ENCODE measurements at regions not wholly inside any gene's neighbourhood (a gene's known extent, or its start where the extent isn't known, plus 50 kb on each side); places are given as distances from the start of the nearest gene placed in this dataset.
A peak's percentile ranks its signal among the peaks of the same experiment; 100 is the strongest.

DNA sequence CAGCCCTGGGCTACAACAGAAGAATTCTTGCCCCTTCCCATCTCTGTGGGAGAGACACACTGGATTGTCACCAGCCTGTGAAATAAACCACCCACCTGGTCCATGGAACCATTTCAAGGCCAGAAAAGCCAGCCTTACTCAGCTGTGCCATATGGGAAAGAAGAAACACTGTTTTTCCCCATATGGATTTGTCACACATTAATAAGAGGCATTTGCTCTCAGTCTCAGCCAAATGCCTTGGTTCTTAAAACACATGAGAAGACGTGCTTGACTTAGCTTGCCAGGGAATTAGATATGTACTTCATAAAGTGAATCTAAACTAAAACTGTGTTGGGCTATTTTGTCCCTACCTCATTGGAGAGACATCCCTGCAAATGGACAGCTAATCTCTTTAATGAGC lies 308.6 kb upstream of the TNP1 start:
- Histone ChIP-seq H4K20me1 (ENCODE audit: insufficient read depth, low read length) (no peaks in the 10 kb centered on the region), H3K4me3 (ENCODE audit: insufficient read depth, low read depth, low read length) (no peak overlapping the region), H3K27me3 (ENCODE audit: insufficient read depth, low read length) (no peaks in the 10 kb centered on the region), H3K9me3 (ENCODE audit: insufficient read depth, low read depth, low read length) (no peaks in the 10 kb centered on the region), H3K4me2 (ENCODE audit: low read length) (no peak overlapping the region), H2AFZ (ENCODE audit: low read depth, low read length) (no peak overlapping the region), H3K27ac (ENCODE audit: low read depth, low read length) (no peak overlapping the region), H3K36me3 (ENCODE audit: insufficient read depth, low read length) (no peaks in the 10 kb centered on the region), H3K9ac (ENCODE audit: low read length) (no peak overlapping the region), H3K79me2 (ENCODE audit: insufficient read depth, low read length) (no peaks in the 10 kb centered on the region), H3K4me1 (ENCODE audit: insufficient read depth, low read length) (no peaks in the 10 kb centered on the region)
- H3K27ac Mint-ChIP-seq (ENCODE audit: unreplicated experiment), result no peak overlapping the region
- DNase-seq (ENCODE audit: low read depth) (no peak), FAIRE-seq (no peak)
- no peak overlapping the region for H3K4me3 Mint-ChIP-seq (ENCODE audit: unreplicated experiment)
- H3K9me3 Mint-ChIP-seq (ENCODE audit: unreplicated experiment), result peaks cover 8% of the 10 kb centered on the region
- H3K36me3 Mint-ChIP-seq (ENCODE audit: low read depth, unreplicated experiment), result peaks cover 2% of the 10 kb centered on the region
- no peak for TF ChIP-seq EZH2 (IDR thresholded peaks at IDR 0.05; ENCODE audit: insufficient read depth, low read length)
- TF ChIP-seq, protein P1, sequence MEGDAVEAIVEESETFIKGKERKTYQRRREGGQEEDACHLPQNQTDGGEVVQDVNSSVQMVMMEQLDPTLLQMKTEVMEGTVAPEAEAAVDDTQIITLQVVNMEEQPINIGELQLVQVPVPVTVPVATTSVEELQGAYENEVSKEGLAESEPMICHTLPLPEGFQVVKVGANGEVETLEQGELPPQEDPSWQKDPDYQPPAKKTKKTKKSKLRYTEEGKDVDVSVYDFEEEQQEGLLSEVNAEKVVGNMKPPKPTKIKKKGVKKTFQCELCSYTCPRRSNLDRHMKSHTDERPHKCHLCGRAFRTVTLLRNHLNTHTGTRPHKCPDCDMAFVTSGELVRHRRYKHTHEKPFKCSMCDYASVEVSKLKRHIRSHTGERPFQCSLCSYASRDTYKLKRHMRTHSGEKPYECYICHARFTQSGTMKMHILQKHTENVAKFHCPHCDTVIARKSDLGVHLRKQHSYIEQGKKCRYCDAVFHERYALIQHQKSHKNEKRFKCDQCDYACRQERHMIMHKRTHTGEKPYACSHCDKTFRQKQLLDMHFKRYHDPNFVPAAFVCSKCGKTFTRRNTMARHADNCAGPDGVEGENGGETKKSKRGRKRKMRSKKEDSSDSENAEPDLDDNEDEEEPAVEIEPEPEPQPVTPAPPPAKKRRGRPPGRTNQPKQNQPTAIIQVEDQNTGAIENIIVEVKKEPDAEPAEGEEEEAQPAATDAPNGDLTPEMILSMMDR (IDR thresholded peaks at IDR 0.05; ENCODE audit: insufficient read depth, low read depth, low read length), result no peak
- H3K4me1 Mint-ChIP-seq (ENCODE audit: low read depth, unreplicated experiment), result peaks cover 2% of the 10 kb centered on the region
- no peaks in the 10 kb centered on the region for H3K27me3 Mint-ChIP-seq (ENCODE audit: low read depth, unreplicated experiment)

GRCh38 chr2:217167531-217167930 lies 307.7 kb upstream of the TNP1 start:
- Histone ChIP-seq H2AFZ (ENCODE audit: low read depth, low read length) (no peak overlapping the region), H3K4me2 (ENCODE audit: low read length) (no peak overlapping the region), H3K9me3 (ENCODE audit: insufficient read depth, low read depth, low read length) (no peaks in the 10 kb centered on the region), H3K4me3 (ENCODE audit: insufficient read depth, low read depth, low read length) (no peak overlapping the region), H3K79me2 (ENCODE audit: insufficient read depth, low read length) (no peaks in the 10 kb centered on the region), H3K36me3 (ENCODE audit: insufficient read depth, low read length) (no peaks in the 10 kb centered on the region), H3K27ac (ENCODE audit: low read depth, low read length) (no peak overlapping the region), H3K9ac (ENCODE audit: low read length) (no peak overlapping the region), H4K20me1 (ENCODE audit: insufficient read depth, low read length) (no peaks in the 10 kb centered on the region), H3K4me1 (ENCODE audit: insufficient read depth, low read length) (peaks cover 5% of the 10 kb centered on the region), H3K27me3 (ENCODE audit: insufficient read depth, low read length) (no peaks in the 10 kb centered on the region)
- Mint-ChIP-seq H3K27me3 (ENCODE audit: low read depth, unreplicated experiment) (no peaks in the 10 kb centered on the region), H3K4me1 (ENCODE audit: low read depth, unreplicated experiment) (peaks cover 10% of the 10 kb centered on the region), H3K27ac (ENCODE audit: unreplicated experiment) (no peak overlapping the region), H3K36me3 (ENCODE audit: low read depth, unreplicated experiment) (peaks cover 2% of the 10 kb centered on the region), H3K9me3 (ENCODE audit: unreplicated experiment) (peaks cover 8% of the 10 kb centered on the region), H3K4me3 (ENCODE audit: unreplicated experiment) (no peak overlapping the region)
- DNase-seq (ENCODE audit: low read depth) (no peak), FAIRE-seq (peak; percentile 63)
- TF ChIP-seq, protein P1 (IDR thresholded peaks at IDR 0.05; ENCODE audit: insufficient read depth, low read depth, low read length), result no peak
- TF ChIP-seq EZH2 (IDR thresholded peaks at IDR 0.05; ENCODE audit: insufficient read depth, low read length), result no peak

- Mint-ChIP-seq H3K36me3 (ENCODE audit: low read depth, unreplicated experiment) (peaks cover 2% of the 10 kb centered on the region), H3K27me3 (ENCODE audit: low read depth, unreplicated experiment) (no peaks in the 10 kb centered on the region), H3K4me3 (ENCODE audit: unreplicated experiment) (no peak overlapping the region), H3K4me1 (ENCODE audit: low read depth, unreplicated experiment) (peaks cover 22% of the 10 kb centered on the region), H3K9me3 (ENCODE audit: unreplicated experiment) (peaks cover 6% of the 10 kb centered on the region), H3K27ac (ENCODE audit: unreplicated experiment) (no peak overlapping the region)
- TF ChIP-seq, protein P1 (IDR thresholded peaks at IDR 0.05; ENCODE audit: insufficient read depth, low read depth, low read length), result peak; percentile 57
- TF ChIP-seq EZH2 (IDR thresholded peaks at IDR 0.05; ENCODE audit: insufficient read depth, low read length), result no peak
- peak; percentile 46 for DNase-seq (ENCODE audit: low read depth)
- Histone ChIP-seq H3K36me3 (ENCODE audit: insufficient read depth, low read length) (no peaks in the 10 kb centered on the region), H3K4me3 (ENCODE audit: insufficient read depth, low read depth, low read length) (no peak overlapping the region), H3K9ac (ENCODE audit: low read length) (no peak overlapping the region), H3K27me3 (ENCODE audit: insufficient read depth, low read length) (no peaks in the 10 kb centered on the region), H4K20me1 (ENCODE audit: insufficient read depth, low read length) (no peaks in the 10 kb centered on the region), H2AFZ (ENCODE audit: low read depth, low read length) (no peak overlapping the region), H3K4me1 (ENCODE audit: insufficient read depth, low read length) (peaks cover 9% of the 10 kb centered on the region), H3K9me3 (ENCODE audit: insufficient read depth, low read depth, low read length) (no peaks in the 10 kb centered on the region), H3K79me2 (ENCODE audit: insufficient read depth, low read length) (no peaks in the 10 kb centered on the region), H3K4me2 (ENCODE audit: low read length) (no peak overlapping the region), H3K27ac (ENCODE audit: low read depth, low read length) (no peak overlapping the region)
- no peak for FAIRE-seq
Observed at GRCh38 chr2:217166241-217166850, 306.5 kb upstream of the TNP1 start.
